ENCODE measurements at regions not wholly inside any gene's neighbourhood (a gene's known extent, or its start where the extent isn't known, plus 50 kb on each side); places are given as distances from the start of the nearest gene placed in this dataset.
"Not testable (repeated sequence)": the region's sequence is repeated elsewhere in the genome, so short reads cannot be mapped to it uniquely, and the experiment has no call there.

GRCh38 chr5:99398976-99399375 is 470.2 kb upstream of the CHD1 start:
- FAIRE-seq = no peak

GRCh38 chr5:99386406-99387077 is 457.7 kb upstream of the CHD1 start:
- DNase-seq (ENCODE audit: extremely low spot score, insufficient read length, low read depth) (no peak), FAIRE-seq (no peak)

More at GRCh38 chr5:99398976-99399375, 470.2 kb upstream of the CHD1 start:
- no peak for DNase-seq (ENCODE audit: extremely low spot score, insufficient read length, low read depth)

GRCh38 chr5:99379187-99379586 is 450.4 kb upstream of the CHD1 start:
- DNase-seq (ENCODE audit: extremely low spot score, insufficient read length, low read depth) (no peak), FAIRE-seq (no peak)

- DNase-seq (ENCODE audit: extremely low spot score, insufficient read length, low read depth) (no peak), FAIRE-seq (no peak)
These were observed 449.6 kb upstream of the CHD1 start for GRCh38 chr5:99378443-99378842.

- no peak for FAIRE-seq
- DNase-seq (ENCODE audit: extremely low spot score, insufficient read length, low read depth) = no peak
These were observed 441.2 kb upstream of the CHD1 start for GRCh38 chr5:99369797-99370593.

- DNase-seq (ENCODE audit: extremely low spot score, insufficient read length, low read depth) = no peak
- FAIRE-seq = no peak
These were observed 439.9 kb upstream of the CHD1 start for GRCh38 chr5:99368726-99369125.

- DNase-seq (ENCODE audit: extremely low spot score, insufficient read length, low read depth) (no peak), FAIRE-seq (no peak)
These were observed 427.1 kb upstream of the CHD1 start for GRCh38 chr5:99355881-99356280.

GRCh38 chr5:99349787-99350186 is 421.0 kb upstream of the CHD1 start:
- no peak for DNase-seq (ENCODE audit: extremely low spot score, insufficient read length, low read depth)

GRCh38 chr5:99348597-99348996 is 419.8 kb upstream of the CHD1 start:
- DNase-seq (ENCODE audit: extremely low spot score, insufficient read length, low read depth) = no peak
- no peak for FAIRE-seq

More at GRCh38 chr5:99349787-99350186, 421.0 kb upstream of the CHD1 start:
- no peak for FAIRE-seq

- not testable (repeated sequence) for FAIRE-seq; DNase-seq (ENCODE audit: extremely low spot score, insufficient read length, low read depth)
These were observed 411.0 kb upstream of the CHD1 start for GRCh38 chr5:99339758-99340157.

- FAIRE-seq (no peak), DNase-seq (ENCODE audit: extremely low spot score, insufficient read length, low read depth) (no peak)
These were observed 406.1 kb upstream of the CHD1 start for GRCh38 chr5:99334936-99335335.

GRCh38 chr5:99331061-99331460 is 402.3 kb upstream of the CHD1 start:
- no peak for FAIRE-seq
- no peak for DNase-seq (ENCODE audit: extremely low spot score, insufficient read length, low read depth)

- FAIRE-seq = no peak
- DNase-seq (ENCODE audit: extremely low spot score, insufficient read length, low read depth) = no peak
These were observed 391.6 kb upstream of the CHD1 start for GRCh38 chr5:99320436-99320835.

GRCh38 chr5:99317136-99317535 is 388.3 kb upstream of the CHD1 start:
- no peak for DNase-seq (ENCODE audit: extremely low spot score, insufficient read length, low read depth)

GRCh38 chr5:99316484-99316883 is 387.7 kb upstream of the CHD1 start:
- DNase-seq (ENCODE audit: extremely low spot score, insufficient read length, low read depth) = no peak
- FAIRE-seq = no peak

More at GRCh38 chr5:99317136-99317535, 388.3 kb upstream of the CHD1 start:
- no peak for FAIRE-seq

GRCh38 chr5:99315413-99316183 is 386.8 kb upstream of the CHD1 start:
- DNase-seq (ENCODE audit: extremely low spot score, insufficient read length, low read depth) = no peak
- no peak for FAIRE-seq

GRCh38 chr5:99314721-99315120 is 385.9 kb upstream of the CHD1 start:
- DNase-seq (ENCODE audit: extremely low spot score, insufficient read length, low read depth) (no peak), FAIRE-seq (no peak)

- no peak for FAIRE-seq
- no peak for DNase-seq (ENCODE audit: extremely low spot score, insufficient read length, low read depth)
These were observed 379.3 kb upstream of the CHD1 start for GRCh38 chr5:99308131-99308530.

GRCh38 chr5:99305045-99305580 is 376.3 kb upstream of the CHD1 start:
- DNase-seq (ENCODE audit: extremely low spot score, insufficient read length, low read depth) (no peak), FAIRE-seq (no peak)

GRCh38 chr5:99285606-99286005 is 356.8 kb upstream of the CHD1 start:
- DNase-seq (ENCODE audit: extremely low spot score, insufficient read length, low read depth) (no peak), FAIRE-seq (no peak)
